ENCODE measurements at regions not wholly inside any gene's neighbourhood (a gene's known extent, or its start where the extent isn't known, plus 50 kb on each side); places are given as distances from the start of the nearest gene placed in this dataset.
"Not testable (repeated sequence)": the region's sequence is repeated elsewhere in the genome, so short reads cannot be mapped to it uniquely, and the experiment has no call there.

DNA sequence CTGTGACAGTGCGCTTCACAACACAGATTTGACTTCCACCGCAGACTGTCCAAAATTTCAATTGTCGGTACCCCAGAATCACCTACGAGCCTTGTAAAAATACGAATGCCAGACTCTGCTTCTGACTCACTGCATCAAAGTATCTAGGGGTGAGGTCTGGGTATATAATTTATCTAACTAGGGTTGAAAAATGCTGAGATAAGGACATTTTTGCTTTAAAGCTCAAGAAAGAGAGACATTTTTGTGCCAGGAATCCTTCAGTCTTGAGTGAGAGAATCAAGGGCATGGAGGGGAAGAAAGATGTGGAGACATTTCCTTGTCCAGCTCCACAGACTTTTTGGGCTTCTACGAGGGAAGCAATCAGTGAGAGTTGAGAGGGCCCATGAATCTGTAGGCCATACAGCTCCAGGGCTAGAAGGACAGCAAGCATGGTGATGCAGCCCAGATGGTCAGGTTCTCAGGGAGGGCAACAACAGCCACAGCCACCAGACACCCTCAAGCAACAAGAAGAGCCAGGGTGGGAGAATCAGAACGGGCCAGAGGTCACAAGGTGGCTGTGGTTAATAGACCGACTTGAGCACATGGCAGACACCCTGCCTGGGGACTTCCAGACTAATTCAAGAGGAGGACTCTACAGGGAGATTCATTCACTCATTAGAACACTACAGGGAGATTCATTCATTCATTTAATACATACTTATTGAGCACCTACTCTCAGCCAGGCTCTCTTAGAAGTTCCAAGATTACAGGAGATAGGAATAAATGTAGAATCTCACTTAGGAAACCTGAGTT is 211.1 kb upstream of the PRDM1 start:
- peaks cover 30% of the 10 kb centered on the region for H3K4me1 ChIP-seq (ENCODE audit: insufficient read depth, low read length)
- H3K9me3 ChIP-seq (ENCODE audit: low read depth, low read length), result no peaks in the 10 kb centered on the region
- H3K4me3 ChIP-seq (ENCODE audit: low read length), result no peak overlapping the region
- H3K27me3 ChIP-seq (ENCODE audit: insufficient read depth, low read length), result no peaks in the 10 kb centered on the region

DNA sequence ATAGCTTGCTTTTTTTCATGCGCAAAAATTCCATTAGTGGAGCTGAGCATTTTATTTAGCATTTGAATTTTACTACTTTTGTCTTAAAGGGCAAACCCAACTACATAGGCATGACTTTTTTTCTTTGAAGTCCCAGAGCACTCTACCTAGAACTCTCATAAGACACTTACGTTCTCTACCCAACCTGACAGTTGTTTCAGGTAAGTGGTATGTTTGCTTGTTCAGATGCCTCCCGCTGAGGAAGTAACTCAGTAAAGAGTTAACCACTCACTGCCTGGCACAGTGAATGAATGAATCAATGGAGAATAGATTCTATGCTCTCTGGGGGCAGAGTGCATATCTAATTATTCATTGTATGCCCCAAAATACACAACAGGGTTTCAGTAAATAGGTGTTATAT is 212.3 kb upstream of the PRDM1 start:
- Histone ChIP-seq H3K4me1 (ENCODE audit: insufficient read depth, low read length) (peaks cover 38% of the 10 kb centered on the region), H3K9me3 (ENCODE audit: low read depth, low read length) (no peaks in the 10 kb centered on the region), H3K4me3 (ENCODE audit: low read length) (no peak overlapping the region), H3K27me3 (ENCODE audit: insufficient read depth, low read length) (no peaks in the 10 kb centered on the region)

DNA sequence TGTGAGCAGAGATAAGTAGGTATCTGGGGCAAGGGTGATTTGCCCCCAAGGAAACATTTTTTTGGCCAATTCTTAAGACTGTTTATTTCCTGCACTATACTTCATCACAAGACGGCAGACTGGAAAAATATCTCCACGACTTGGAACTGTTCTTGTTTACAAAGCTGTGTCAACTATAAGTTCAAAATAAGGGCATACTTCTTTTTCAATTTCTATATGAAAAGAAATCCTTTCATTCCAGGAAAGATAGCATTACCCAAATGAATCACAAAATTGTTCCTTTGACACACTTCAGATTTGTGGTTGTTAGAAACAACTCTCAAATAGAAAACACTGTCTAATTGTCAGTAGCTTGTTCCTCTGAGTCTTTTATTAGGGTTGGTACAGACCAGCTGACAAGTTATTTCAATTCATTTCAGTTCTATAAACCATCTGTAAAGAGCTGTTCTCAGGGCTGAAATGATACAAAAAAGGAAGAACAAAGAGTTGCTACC is 212.9 kb upstream of the PRDM1 start:
- Histone ChIP-seq H3K27me3 (ENCODE audit: insufficient read depth, low read length) (no peaks in the 10 kb centered on the region), H3K4me1 (ENCODE audit: insufficient read depth, low read length) (peaks cover 43% of the 10 kb centered on the region), H3K4me3 (ENCODE audit: low read length) (no peak overlapping the region), H3K9me3 (ENCODE audit: low read depth, low read length) (no peaks in the 10 kb centered on the region)

DNA sequence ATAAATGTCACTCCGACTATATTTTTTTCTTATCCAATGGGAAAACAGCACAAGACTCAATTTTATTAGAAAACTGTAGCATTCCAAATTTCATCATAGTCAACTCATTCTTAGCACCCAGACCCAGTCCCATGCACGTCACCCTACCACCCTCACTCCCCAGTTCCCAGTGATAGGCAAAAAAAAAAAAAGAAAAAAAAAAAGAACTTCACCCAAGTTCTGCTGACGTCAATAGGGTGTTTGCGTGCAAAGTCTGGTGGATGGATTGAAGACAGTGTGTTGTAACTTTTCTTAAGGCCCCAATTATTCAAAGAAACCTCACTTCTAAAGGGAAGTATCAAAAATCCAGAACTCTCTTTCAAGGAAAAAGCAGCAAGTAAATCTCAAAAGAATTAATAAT is 213.9 kb upstream of the PRDM1 start:
- Histone ChIP-seq H3K4me1 (ENCODE audit: insufficient read depth, low read length) (peaks cover 53% of the 10 kb centered on the region), H3K27me3 (ENCODE audit: insufficient read depth, low read length) (no peaks in the 10 kb centered on the region), H3K9me3 (ENCODE audit: low read depth, low read length) (no peaks in the 10 kb centered on the region), H3K4me3 (ENCODE audit: low read length) (no peak overlapping the region)

DNA sequence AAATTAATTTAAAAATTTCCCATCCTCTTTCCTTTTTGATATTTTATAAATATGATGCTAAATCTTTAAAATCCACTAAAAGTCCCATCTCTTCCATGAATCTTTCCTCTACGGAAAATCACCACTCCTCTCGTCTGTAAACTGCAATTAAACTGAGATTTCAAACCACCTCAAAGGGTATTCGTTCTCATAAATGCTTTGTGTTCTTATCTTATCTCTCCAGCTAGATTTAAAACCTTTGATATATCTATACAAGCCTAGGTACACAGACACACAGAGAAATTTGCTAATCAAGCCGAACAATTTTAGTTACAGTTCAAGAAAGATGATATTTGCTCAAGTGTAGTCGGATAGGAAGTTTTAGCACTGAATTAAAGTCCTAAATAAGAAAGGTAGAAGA is 214.6 kb upstream of the PRDM1 start:
- Histone ChIP-seq H3K4me1 (ENCODE audit: insufficient read depth, low read length) (peaks cover 53% of the 10 kb centered on the region), H3K9me3 (ENCODE audit: low read depth, low read length) (no peaks in the 10 kb centered on the region), H3K27me3 (ENCODE audit: insufficient read depth, low read length) (no peaks in the 10 kb centered on the region)

DNA sequence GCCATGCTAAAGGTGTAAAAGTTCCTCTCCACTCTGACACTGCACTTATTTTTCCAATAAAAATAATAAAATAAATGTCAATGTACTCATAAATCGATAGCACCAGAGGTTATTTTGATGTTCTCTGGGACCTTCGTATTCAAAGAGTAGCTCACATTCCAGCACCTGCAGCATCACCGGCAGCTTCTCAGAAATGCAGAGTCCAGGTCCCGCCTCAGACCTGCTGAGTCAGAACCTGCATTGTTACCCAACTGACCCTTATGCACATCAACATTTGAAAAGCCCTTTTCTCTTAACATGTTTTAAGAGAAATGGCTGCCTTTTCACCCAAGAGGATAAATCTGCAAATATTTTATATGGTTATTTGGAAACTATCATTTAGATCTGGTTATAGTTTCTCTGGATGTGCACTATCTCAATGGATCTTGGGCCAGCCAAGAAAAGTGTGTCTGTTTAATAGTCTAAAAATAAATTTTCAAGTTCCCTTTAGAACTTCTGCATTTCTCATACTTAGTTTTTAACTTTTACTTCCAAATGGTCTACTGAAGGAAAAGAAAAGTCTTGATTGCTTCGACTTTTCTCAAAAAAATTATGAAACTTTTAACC is 216.2 kb upstream of the PRDM1 start:
- Histone ChIP-seq H3K4me3 (ENCODE audit: low read length) (no peak overlapping the region), H3K4me1 (ENCODE audit: insufficient read depth, low read length) (peaks cover 45% of the 10 kb centered on the region), H3K27me3 (ENCODE audit: insufficient read depth, low read length) (no peaks in the 10 kb centered on the region)

More for the DNA sequence above, 214.6 kb upstream of the PRDM1 start:
- H3K4me3 ChIP-seq (ENCODE audit: low read length), result no peak overlapping the region

DNA sequence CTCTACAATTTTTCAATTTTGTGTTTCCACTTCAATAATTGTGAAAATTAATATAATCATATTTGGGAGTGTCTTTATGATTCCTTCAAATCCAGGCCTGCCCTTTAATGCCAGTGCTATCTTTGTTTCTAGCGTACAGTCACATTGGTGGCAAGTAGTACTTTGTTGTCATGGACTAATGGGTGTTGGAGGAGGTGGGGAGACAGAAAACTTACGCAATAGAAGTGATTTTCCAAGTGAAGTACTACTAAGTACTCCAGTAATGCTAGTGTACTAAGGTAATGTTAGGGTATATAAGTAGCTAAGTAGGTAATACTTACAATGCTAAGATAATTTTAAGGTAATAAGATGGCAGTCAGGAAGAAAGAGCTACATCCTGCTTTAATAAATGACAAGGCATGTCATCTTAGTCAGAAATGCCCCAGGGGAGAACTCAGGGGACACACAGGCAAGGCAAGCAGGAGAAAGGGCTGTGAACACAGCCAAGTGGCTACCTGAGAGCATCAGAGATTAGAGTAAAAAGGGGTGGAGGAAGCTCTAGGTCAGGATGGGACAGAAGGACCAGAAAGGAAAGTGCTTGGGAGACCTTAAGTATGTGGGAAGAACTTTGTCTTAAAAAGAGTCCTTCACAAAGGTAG is 217.2 kb upstream of the PRDM1 start:
- peaks cover 45% of the 10 kb centered on the region for H3K4me1 ChIP-seq (ENCODE audit: insufficient read depth, low read length)
- no peak overlapping the region for H3K4me3 ChIP-seq (ENCODE audit: low read length)
- no peaks in the 10 kb centered on the region for H3K27me3 ChIP-seq (ENCODE audit: insufficient read depth, low read length)
- no peaks in the 10 kb centered on the region for H3K9me3 ChIP-seq (ENCODE audit: low read depth, low read length)

More for the DNA sequence above, 216.2 kb upstream of the PRDM1 start:
- no peaks in the 10 kb centered on the region for H3K9me3 ChIP-seq (ENCODE audit: low read depth, low read length)

DNA sequence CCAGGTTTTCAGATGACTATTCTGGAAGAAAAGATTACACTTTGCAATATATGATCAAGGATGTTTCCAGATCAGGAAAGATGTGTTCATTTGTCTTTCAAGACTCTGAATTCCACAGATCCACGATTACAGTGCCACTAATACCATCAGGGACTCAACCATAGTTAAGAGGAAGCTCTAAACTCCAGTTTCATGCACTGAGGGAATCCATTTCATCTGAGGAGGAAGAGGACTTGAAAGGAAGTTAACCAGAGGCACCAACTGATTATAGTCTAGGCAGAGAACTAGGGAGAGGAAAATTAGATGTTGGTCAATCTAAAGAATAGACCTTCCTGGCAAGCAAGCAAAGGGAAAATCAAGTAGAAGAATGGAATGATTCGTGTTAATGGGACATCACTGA is 218.3 kb upstream of the PRDM1 start:
- Histone ChIP-seq H3K9me3 (ENCODE audit: low read depth, low read length) (no peaks in the 10 kb centered on the region), H3K4me3 (ENCODE audit: low read length) (no peak overlapping the region), H3K4me1 (ENCODE audit: insufficient read depth, low read length) (peaks cover 52% of the 10 kb centered on the region), H3K27me3 (ENCODE audit: insufficient read depth, low read length) (no peaks in the 10 kb centered on the region)

DNA sequence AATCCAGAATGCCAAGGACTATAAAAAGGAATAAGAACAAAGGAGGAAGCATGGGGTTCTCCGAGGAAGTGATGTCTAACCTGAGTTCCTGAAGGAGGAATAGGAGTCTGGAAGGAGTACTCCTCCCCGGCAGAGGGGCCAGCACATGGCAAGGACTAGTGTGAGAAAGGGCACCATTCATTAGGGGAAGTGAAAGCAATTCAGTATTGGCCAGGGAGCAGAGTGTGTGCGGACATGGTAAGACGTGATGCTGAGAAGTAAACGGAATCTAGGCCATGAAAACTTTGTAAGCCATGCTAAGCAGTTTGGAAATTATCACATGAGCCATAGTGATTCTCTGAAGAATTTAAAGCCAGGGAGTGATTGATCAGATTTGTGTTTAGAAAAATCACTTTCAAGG is 218.9 kb upstream of the PRDM1 start:
- Histone ChIP-seq H3K9me3 (ENCODE audit: low read depth, low read length) (no peaks in the 10 kb centered on the region), H3K27me3 (ENCODE audit: insufficient read depth, low read length) (no peaks in the 10 kb centered on the region), H3K4me3 (ENCODE audit: low read length) (no peak overlapping the region), H3K4me1 (ENCODE audit: insufficient read depth, low read length) (peaks cover 51% of the 10 kb centered on the region)

DNA sequence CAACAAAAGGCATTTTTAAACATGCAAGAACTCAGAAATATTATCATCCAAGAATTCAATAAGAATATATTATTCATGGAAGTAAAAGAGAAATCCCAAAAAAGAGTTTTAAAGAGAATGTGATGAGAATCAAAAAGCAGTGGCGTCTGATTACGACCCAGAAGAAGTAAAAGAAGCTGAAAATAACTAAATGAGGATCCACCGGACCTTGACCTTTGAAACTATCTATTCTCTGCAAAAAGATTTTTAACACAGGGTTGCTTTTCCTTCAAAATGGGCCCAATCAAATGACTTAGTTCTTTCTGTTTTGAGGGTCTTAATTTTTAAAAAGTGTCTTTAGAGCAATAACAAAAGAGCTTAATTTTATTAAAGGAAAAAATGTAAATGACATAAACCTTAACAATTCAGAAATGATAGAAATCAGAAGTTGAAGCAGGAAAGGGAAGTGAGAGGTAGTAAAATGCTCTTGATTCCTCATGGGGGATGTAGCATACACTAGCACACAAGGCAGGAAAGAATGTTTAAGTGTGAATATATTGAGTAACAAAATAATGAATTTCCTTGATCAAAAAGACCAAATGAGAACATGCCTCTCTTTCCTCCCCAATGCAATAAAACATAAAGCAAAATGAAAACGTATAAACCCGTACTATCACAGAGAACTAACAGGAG is 223.1 kb upstream of the PRDM1 start:
- peaks cover 20% of the 10 kb centered on the region for H3K4me1 ChIP-seq (ENCODE audit: insufficient read depth, low read length)
- H3K27me3 ChIP-seq (ENCODE audit: insufficient read depth, low read length), result no peaks in the 10 kb centered on the region
- H3K4me3 ChIP-seq (ENCODE audit: low read length), result no peak overlapping the region
- no peaks in the 10 kb centered on the region for H3K9me3 ChIP-seq (ENCODE audit: low read depth, low read length)

DNA sequence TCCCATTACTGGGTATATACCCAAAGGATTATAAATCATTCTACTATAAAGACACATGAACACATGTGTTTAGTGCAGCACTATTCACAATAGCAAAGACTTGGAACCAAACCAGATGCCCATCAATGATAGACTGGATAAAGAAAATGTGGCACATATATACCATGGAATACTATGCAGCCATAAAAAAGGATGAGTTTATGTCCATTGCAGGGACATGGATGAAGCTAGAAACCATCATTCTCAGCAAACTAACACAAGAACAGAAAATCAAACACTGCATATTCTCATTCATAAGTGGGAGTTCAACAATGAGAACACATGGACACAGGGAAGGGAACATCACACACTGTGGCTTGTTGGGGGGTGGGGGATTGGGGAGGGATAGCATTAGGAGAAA is 225.2 kb upstream of the PRDM1 start:
- not testable (repeated sequence) for H3K4me3 ChIP-seq (ENCODE audit: low read length); H3K9me3 ChIP-seq (ENCODE audit: low read depth, low read length)

DNA sequence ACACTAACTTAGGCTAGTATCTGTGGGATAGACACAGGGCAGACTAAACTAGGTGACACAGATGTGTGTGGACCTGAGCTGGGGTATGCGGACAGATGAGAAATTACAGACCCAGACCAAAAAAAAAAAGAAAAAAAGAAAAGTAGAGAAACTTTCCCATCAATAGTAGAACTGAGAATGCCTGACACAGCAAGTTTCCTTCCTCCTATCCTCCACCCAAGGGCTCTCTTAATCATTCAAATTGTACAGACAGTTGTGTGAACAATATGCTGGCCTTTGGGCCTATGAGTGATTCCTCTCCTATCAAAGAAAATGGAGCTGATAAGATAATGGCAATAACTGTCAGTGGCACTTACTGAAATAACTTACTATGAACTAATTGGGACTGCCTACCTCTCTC is 226.7 kb upstream of the PRDM1 start:
- H3K4me3 ChIP-seq (ENCODE audit: low read length), result no peak overlapping the region
- no peaks in the 10 kb centered on the region for H3K9me3 ChIP-seq (ENCODE audit: low read depth, low read length)
- H3K27me3 ChIP-seq (ENCODE audit: insufficient read depth, low read length), result no peaks in the 10 kb centered on the region
- peaks cover 10% of the 10 kb centered on the region for H3K4me1 ChIP-seq (ENCODE audit: insufficient read depth, low read length)

More for the DNA sequence above, 225.2 kb upstream of the PRDM1 start:
- H3K27me3 ChIP-seq (ENCODE audit: insufficient read depth, low read length); H3K4me1 ChIP-seq (ENCODE audit: insufficient read depth, low read length): not testable (repeated sequence)

DNA sequence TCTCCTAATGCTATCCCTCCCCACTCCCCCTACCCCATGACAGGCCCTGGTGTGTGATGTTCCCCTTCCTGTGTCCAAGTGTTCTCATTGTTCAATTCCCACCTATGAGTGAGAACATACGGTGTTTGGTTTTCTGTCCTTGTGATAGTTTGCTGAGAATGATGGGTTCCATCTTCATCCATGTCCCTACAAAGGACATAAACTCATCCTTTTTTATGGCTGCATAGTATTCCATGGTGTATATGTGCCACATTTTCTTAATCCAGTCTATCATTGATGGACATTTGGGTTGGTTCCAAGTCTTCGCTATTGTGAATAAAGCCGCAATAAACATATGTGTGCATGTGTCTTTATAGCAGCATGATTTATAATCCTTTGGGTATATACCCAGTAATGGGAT is 227.5 kb upstream of the PRDM1 start:
- not testable (repeated sequence) for H3K9me3 ChIP-seq (ENCODE audit: low read depth, low read length); H3K27me3 ChIP-seq (ENCODE audit: insufficient read depth, low read length); H3K4me1 ChIP-seq (ENCODE audit: insufficient read depth, low read length); H3K4me3 ChIP-seq (ENCODE audit: low read length)

DNA sequence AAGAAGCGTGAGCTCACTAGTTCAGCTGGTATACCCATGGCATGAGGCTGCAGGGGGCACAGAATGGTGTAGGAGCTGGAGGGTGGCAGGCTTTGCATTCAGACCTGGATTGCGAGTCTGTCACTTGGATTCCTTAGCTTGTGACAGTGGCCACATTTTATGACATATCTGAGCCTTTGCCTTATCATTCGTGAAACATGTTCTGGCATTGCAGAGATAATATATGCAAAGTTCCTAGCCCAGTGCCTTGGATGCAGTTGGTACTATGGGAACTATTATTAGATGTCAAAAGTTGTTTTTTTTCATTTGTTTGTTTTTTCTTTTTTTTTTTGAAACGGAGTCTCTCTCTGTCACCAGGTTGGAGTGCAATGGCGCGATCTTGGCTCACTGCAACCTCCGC is 230.7 kb upstream of the PRDM1 start:
- Histone ChIP-seq H3K27me3 (ENCODE audit: insufficient read depth, low read length) (no peaks in the 10 kb centered on the region), H3K9me3 (ENCODE audit: low read depth, low read length) (no peaks in the 10 kb centered on the region), H3K4me1 (ENCODE audit: insufficient read depth, low read length) (peaks cover 3% of the 10 kb centered on the region), H3K4me3 (ENCODE audit: low read length) (no peak overlapping the region)

DNA sequence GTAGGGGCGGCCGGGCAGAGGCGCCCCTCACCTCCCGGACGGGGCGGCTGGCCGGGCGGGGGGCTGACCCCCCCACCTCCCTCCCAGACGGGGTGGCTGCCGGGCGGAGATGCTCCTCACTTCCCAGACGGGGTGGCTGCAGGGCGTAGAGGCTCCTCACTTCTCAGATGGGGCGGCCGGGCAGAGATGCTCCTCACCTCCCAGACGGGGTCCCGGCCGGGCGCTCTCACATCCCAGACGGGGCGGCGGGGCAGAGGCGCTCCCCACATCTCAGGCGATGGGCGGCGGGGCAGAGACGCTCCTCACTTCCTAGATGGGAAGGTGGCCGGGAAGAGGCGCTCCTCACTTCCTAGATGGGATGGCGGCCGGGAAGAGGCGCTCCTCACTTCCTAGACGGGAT is 232.2 kb upstream of the PRDM1 start:
- H3K27me3 ChIP-seq (ENCODE audit: insufficient read depth, low read length); H3K9me3 ChIP-seq (ENCODE audit: low read depth, low read length); H3K4me1 ChIP-seq (ENCODE audit: insufficient read depth, low read length); H3K4me3 ChIP-seq (ENCODE audit: low read length): not testable (repeated sequence)

Measured in mononuclear cell (primary cell).